GM23248 (cell line): ENCODE measurements at regions not wholly inside any gene's neighbourhood (a gene's known extent, or its start where the extent isn't known, plus 50 kb on each side); places are given as distances from the start of the nearest gene placed in this dataset.

ENCODE experiments used
- DNase-seq: peaks from one replicate; pipeline ENCODE4 v3.0.0-alpha.2; 2015
- H2AFZ ChIP-seq: fragments of 200-600 bp; sonication (generic); 2 replicates; pipeline ENCODE4 v1.6.1; 2016; ENCODE audit warnings: antibody characterized with exemption
- H3F3A ChIP-seq: fragments of 200-600 bp; sonication (generic); 2 replicates; pipeline ENCODE4 v1.6.1; 2016; ENCODE audit warnings: mild to moderate bottlenecking, antibody characterized with exemption, mixed run types; ENCODE audit not compliant: insufficient read depth
- H3K27ac ChIP-seq: fragments of 200-600 bp; sonication (generic); 2 replicates; pipeline ENCODE4 v1.5.1; 2016; ENCODE audit warnings: mild to moderate bottlenecking
- H3K27me3 ChIP-seq: fragments of 200-600 bp; sonication (generic); replicated peaks from 2 replicates; pipeline ENCODE4 v1.6.1; 2016; ENCODE audit warnings: mild to moderate bottlenecking; ENCODE audit not compliant: insufficient read depth
- H3K36me3 ChIP-seq: fragments of 200-600 bp; sonication (generic); 2 replicates; pipeline ENCODE4 v1.6.1; 2016; ENCODE audit warnings: low read depth, mild to moderate bottlenecking
- H3K4me1 ChIP-seq: fragments of 200-600 bp; sonication (generic); 2 replicates; pipeline ENCODE4 v1.6.1; 2016; ENCODE audit warnings: mild to moderate bottlenecking; ENCODE audit not compliant: insufficient read depth
- H3K4me2 ChIP-seq: fragments of 200-600 bp; sonication (generic); one replicate; pipeline ENCODE4 v1.6.1; 2016; ENCODE audit warnings: mild to moderate bottlenecking; ENCODE audit not compliant: unreplicated experiment
- H3K4me3 ChIP-seq: fragments of 200-600 bp; sonication (generic); 2 replicates; pipeline ENCODE4 v1.5.1; 2016; ENCODE audit warnings: mild to moderate bottlenecking
- H3K79me2 ChIP-seq: fragments of 200-600 bp; sonication (generic); 2 replicates; pipeline ENCODE4 v1.6.1; 2016; ENCODE audit warnings: mild to moderate bottlenecking; ENCODE audit not compliant: insufficient read depth
- H3K9ac ChIP-seq: fragments of 200-600 bp; sonication (generic); 2 replicates; pipeline ENCODE4 v1.6.1; 2016; ENCODE audit warnings: mild to moderate bottlenecking
- H3K9me2 ChIP-seq: fragments of 200-600 bp; sonication (generic); 2 replicates; pipeline ENCODE4 v1.6.1; 2016; ENCODE audit warnings: mixed run types, mild to moderate bottlenecking, moderate library complexity; ENCODE audit not compliant: insufficient read depth
- H3K9me3 ChIP-seq: fragments of 200-600 bp; sonication (generic); one replicate; pipeline ENCODE4 v1.6.1; 2017; ENCODE audit warnings: low read depth
- H4K20me1 ChIP-seq: fragments of 200-600 bp; sonication (generic); 2 replicates; pipeline ENCODE4 v1.6.0; 2016; ENCODE audit not compliant: insufficient read depth
- EZH2 ChIP-seq: fragments of 200-600 bp; sonication (generic); IDR thresholded peaks from 2 replicates; pipeline ENCODE4 v1.6.1; 2018; ENCODE audit warnings: antibody characterized with exemption, mild to moderate bottlenecking; ENCODE audit not compliant: insufficient read depth, poor library complexity, severe bottlenecking
- EZH2phosphoT487 ChIP-seq: fragments of 200-600 bp; sonication (generic); IDR thresholded peaks from 2 replicates; pipeline ENCODE4 v1.6.1; 2018; ENCODE audit warnings: antibody characterized with exemption, moderate library complexity, mild to moderate bottlenecking, low read depth; ENCODE audit not compliant: insufficient read depth
- WGBS, 2 experiments: methylation state at CpG; one replicate each; pipeline ENCODE4 v1.1.6; 2015 to 2017; ENCODE audit warnings: low lambda C conversion rate in 2 of 2, low coverage in 1 of 2; ENCODE audit errors: missing lambda C conversion rate in 2 of 2; 5-methylcytosine and 5-hydroxymethylcytosine counted together
- in situ Hi-C: fragments of 300-500 bp; cut with MboI; formaldehyde crosslinking; loops from 2 replicates; pipeline ENCODE4 v1.15.0; 2020

GRCh38 chr7:1296356-1296981 is 63.8 kb downstream of the UNCX start:
- H3K9ac ChIP-seq: no peak overlapping the region
- no peaks in the 10 kb centered on the region for H3F3A ChIP-seq
- in situ Hi-C loops: no loop called here
- DNase-seq: no peak
- WGBS, 2 experiments: 53 to 60% methylated on average over 23 to 29 of the region's 29 CpGs
- H2AFZ ChIP-seq: no peak overlapping the region
- no peaks in the 10 kb centered on the region for H3K36me3 ChIP-seq
- H3K4me1 ChIP-seq: no peaks in the 10 kb centered on the region
- H3K27me3 ChIP-seq: peaks cover 23% of the 10 kb centered on the region; the same call in 1 of the 2 replicates
- H3K9me3 ChIP-seq: no peaks in the 10 kb centered on the region
- no peaks in the 10 kb centered on the region for H4K20me1 ChIP-seq
- H3K27ac ChIP-seq: no peak overlapping the region
- TF ChIP-seq EZH2: no peak
- H3K4me2 ChIP-seq: no peak overlapping the region
- no peak overlapping the region for H3K4me3 ChIP-seq
- H3K9me2 ChIP-seq: no peaks in the 10 kb centered on the region
- H3K79me2 ChIP-seq: no peaks in the 10 kb centered on the region

GRCh38 chr7:1297017-1297960 is 64.6 kb downstream of the UNCX start:
- H3K4me2 ChIP-seq: no peak overlapping the region
- no peaks in the 10 kb centered on the region for H3K9me2 ChIP-seq
- WGBS, 2 experiments: 27 to 32% methylated on average over 37 to 44 of the region's 44 CpGs
- H2AFZ ChIP-seq: no peak overlapping the region
- no peak for DNase-seq
- H3K79me2 ChIP-seq: no peaks in the 10 kb centered on the region
- TF ChIP-seq EZH2phosphoT487 (no peak), EZH2 (no peak)
- no peaks in the 10 kb centered on the region for H3K4me1 ChIP-seq
- H3F3A ChIP-seq: no peaks in the 10 kb centered on the region
- no peak overlapping the region for H3K9ac ChIP-seq
- H3K9me3 ChIP-seq: no peaks in the 10 kb centered on the region
- H3K4me3 ChIP-seq: no peak overlapping the region
- H4K20me1 ChIP-seq: no peaks in the 10 kb centered on the region
- in situ Hi-C loops: no loop called here
- no peak overlapping the region for H3K27ac ChIP-seq
- H3K36me3 ChIP-seq: no peaks in the 10 kb centered on the region
- H3K27me3 ChIP-seq: peaks cover 14% of the 10 kb centered on the region; the same call in 1 of the 2 replicates

GRCh38 chr7:1298051-1298930 is 65.6 kb downstream of the UNCX start:
- no peak overlapping the region for H3K4me3 ChIP-seq
- TF ChIP-seq EZH2 (no peak), EZH2phosphoT487 (no peak)
- no peak overlapping the region for H3K9ac ChIP-seq
- no peak overlapping the region for H2AFZ ChIP-seq
- WGBS, 2 experiments: 58 to 67% methylated on average over 27 to 28 of the region's 28 CpGs
- DNase-seq: no peak
- H3K9me3 ChIP-seq: no peaks in the 10 kb centered on the region
- H3K79me2 ChIP-seq: no peaks in the 10 kb centered on the region
- no peak overlapping the region for H3K27ac ChIP-seq
- H3K4me2 ChIP-seq: no peak overlapping the region
- no peaks in the 10 kb centered on the region for H3K4me1 ChIP-seq
- no peaks in the 10 kb centered on the region for H3F3A ChIP-seq
- no peaks in the 10 kb centered on the region for H3K36me3 ChIP-seq
- peaks cover 14% of the 10 kb centered on the region; the same call in 1 of the 2 replicates for H3K27me3 ChIP-seq
- no peaks in the 10 kb centered on the region for H4K20me1 ChIP-seq
- no peaks in the 10 kb centered on the region for H3K9me2 ChIP-seq
- in situ Hi-C loops: no loop called here
